ENCODE measurements at regions not wholly inside any gene's neighbourhood (a gene's known extent, or its start where the extent isn't known, plus 50 kb on each side); places are given as distances from the start of the nearest gene placed in this dataset.
A peak's percentile ranks its signal among the peaks of the same experiment; 100 is the strongest.

DNA sequence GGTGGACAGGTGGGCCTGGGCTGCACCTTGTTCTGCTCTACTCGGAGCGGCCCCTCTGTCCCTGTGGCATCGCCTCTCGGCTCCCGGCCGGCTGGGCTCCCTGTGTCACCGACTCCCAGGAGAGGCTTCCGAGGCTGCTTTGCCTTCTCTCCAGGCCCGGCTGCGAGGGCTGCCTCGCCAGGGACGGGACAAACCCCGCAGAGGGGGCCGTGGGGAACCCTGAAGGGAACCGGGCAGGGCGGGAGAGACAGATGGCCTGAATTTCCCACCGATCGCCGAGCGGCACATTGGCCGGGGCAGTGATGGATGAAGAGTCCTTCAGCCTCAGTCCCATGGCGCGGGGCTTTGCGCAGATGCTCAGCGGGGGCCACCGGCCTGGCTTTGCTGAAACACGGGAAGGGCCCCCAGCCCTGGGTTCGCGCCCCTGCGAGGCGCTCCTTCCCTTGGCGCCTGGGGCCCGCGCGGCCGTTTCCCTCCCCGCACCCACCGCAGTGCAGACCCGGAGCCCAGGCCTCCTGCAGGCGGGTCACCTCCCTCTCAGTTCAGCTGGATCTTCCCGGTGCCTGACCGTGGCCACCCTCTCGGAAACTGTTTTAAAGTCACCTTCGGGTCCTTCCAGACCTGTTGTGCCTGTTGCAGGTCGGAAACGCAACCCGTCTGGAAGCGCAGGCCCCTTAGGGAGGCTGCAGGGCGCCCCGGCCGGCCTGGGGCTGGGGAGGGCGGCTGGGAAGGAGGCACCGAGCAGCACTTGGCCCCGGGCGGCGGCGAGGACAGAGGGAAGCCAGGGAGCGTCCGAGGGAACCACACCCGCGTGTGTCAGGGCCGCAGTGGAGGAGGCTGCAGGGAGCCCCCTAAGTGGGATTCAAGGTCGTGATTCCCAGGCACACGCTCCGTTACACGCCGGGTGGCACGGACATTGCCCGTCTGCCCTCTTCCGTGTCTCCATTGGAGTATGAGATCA lies 341.9 kb upstream of the SALL3 start:
- intact Hi-C loops (cut with DNase I), result no loop called here
- DNase-seq, result no peak
- no peaks in the 10 kb centered on the region for H3K27me3 ChIP-seq
- H3K4me1 ChIP-seq, result peaks cover 0 to 9% of the 10 kb centered on the region in 2 donors
- H3K4me3 ChIP-seq, result no peak overlapping the region
- no peaks in the 10 kb centered on the region for H3K36me3 ChIP-seq
- H3K27ac ChIP-seq, result no peak overlapping the region
- no peak for ATAC-seq
- H3K9me3 ChIP-seq, result peaks cover 0 to 4% of the 10 kb centered on the region in 2 donors
- TF ChIP-seq, protein P1, sequence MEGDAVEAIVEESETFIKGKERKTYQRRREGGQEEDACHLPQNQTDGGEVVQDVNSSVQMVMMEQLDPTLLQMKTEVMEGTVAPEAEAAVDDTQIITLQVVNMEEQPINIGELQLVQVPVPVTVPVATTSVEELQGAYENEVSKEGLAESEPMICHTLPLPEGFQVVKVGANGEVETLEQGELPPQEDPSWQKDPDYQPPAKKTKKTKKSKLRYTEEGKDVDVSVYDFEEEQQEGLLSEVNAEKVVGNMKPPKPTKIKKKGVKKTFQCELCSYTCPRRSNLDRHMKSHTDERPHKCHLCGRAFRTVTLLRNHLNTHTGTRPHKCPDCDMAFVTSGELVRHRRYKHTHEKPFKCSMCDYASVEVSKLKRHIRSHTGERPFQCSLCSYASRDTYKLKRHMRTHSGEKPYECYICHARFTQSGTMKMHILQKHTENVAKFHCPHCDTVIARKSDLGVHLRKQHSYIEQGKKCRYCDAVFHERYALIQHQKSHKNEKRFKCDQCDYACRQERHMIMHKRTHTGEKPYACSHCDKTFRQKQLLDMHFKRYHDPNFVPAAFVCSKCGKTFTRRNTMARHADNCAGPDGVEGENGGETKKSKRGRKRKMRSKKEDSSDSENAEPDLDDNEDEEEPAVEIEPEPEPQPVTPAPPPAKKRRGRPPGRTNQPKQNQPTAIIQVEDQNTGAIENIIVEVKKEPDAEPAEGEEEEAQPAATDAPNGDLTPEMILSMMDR (IDR thresholded peaks at IDR 0.05), result no peak

DNA sequence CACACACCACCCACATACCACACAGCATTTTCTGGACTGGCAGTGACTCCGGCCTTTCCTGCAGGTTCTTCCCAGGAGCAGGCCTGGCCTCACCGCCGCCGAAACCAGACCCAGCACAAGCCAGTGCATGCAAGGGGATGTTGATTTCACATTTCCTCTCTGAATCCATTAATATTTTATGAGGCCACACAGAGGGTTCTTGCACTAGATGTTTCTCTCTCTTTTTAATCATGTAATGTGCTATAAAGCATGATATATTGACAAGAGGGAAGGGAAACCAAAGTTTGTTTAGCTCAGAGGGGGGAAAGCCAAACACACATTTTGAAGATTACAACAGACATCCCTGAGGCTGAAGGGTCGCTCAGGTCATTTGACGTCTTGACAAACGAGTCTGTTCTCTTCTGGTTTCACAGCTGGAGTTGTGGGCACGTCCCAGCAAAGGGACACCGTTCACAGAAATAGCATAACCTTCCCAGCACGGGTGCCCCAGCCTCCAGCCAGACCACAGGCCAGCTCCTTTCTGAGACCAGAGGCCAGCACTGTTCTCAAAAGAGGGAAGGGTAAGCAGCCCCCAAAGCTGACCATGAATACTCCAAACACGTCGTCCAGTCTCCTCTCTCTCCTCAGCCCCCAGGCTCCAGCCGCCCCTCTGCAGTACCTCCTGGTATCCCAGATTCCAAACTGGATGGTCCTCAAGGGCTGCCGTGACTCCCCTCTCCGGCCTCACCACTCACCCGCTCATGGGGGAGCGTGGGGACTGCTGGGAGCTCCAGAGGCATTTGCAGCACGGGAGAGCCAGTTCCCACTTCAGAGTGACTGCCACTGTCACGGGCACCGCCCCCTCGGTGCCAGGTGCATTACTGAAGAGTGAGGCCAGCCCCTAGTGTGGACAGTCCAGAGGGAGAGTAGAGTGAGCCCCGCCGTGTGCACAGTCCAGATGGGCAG lies 340.3 kb upstream of the SALL3 start:
- H3K27ac ChIP-seq, result no peak overlapping the region
- peaks cover 0 to 4% of the 10 kb centered on the region in 2 donors for H3K9me3 ChIP-seq
- H3K36me3 ChIP-seq, result no peaks in the 10 kb centered on the region
- DNase-seq (no peak), ATAC-seq (no peak)
- H3K4me1 ChIP-seq, result peaks cover 4 to 12% of the 10 kb centered on the region in 2 donors
- intact Hi-C loops (cut with DNase I), result no loop called here
- no peaks in the 10 kb centered on the region for H3K27me3 ChIP-seq
- no peak overlapping the region for H3K4me3 ChIP-seq
- TF ChIP-seq, protein P1 (IDR thresholded peaks at IDR 0.05), result no peak

DNA sequence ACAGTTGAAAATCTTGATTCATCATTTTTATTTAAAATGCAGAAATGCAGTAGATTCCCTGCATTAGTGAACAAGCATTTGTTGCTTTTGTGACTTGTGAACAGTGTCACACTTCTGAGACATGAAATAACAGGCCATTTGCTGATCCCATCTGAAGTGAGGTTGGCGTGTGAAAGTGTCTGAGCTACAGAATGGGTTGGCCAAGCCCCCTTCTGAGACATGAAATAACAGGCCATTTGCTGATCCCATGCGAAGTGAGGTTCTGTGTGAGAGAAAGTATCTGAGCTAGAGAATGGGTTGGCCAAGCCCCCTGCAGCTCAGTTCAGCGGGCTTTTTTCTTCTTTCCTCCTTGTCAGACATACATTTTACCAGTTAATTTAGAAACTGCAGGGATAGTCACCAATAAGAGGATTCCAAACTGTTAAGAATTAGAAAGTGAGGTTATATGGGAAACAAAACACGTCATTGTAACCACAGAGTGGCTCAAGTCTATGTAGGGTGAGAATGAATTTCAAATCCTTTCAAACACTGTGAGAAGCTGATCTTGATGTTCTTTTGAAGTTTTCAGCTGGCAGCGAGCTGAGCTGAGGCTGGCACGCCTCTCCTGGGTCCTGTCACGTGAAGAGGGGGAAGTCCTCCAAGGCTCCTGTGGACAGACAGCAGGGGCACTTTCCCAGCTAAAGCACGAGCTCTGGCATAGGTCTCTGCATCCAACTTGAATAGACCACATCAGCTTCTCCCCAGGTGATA lies 339.2 kb upstream of the SALL3 start:
- TF ChIP-seq, protein P1 (IDR thresholded peaks at IDR 0.05), result no peak
- Histone ChIP-seq H3K9me3 (peaks cover 0 to 4% of the 10 kb centered on the region in 2 donors), H3K27me3 (no peaks in the 10 kb centered on the region), H3K4me3 (no peak overlapping the region), H3K4me1 (peaks cover 4 to 12% of the 10 kb centered on the region in 2 donors), H3K27ac (no peak overlapping the region), H3K36me3 (no peaks in the 10 kb centered on the region)
- peak; percentile 27 for ATAC-seq
- DNase-seq, result no peak
- intact Hi-C loops (cut with DNase I), result no loop called here

DNA sequence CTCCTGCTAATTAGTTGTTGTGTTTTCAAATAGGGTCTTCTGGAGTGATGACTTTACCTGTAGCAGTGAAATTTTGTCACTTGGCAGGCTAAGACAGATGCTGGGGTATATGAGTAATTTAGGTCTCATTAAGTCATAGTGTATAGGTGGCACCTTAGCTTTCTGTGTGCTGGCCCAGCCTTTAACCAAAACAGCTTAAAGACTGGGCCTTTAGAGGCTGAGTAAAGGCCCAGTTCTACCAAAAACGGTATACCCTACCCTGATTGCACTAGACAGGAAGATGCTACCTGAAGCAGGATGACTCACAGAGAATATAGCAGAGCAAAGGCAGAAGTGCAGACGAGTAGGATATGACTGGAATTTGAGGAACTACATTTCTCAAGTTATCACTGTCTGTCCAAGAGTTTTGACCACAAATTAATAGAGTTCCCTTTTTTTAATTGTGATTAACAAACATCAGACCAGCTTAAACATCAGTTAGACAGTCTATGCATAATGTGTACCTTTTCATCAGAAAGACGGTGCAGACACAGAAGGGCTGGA lies 337.9 kb upstream of the SALL3 start:
- H3K27me3 ChIP-seq, result no peaks in the 10 kb centered on the region
- no peak overlapping the region for H3K4me3 ChIP-seq
- H3K36me3 ChIP-seq, result no peaks in the 10 kb centered on the region
- peaks cover 4 to 12% of the 10 kb centered on the region in 2 donors for H3K4me1 ChIP-seq
- TF ChIP-seq, protein P1 (IDR thresholded peaks at IDR 0.05), result no peak
- intact Hi-C loops (cut with DNase I), result no loop called here
- ATAC-seq (no peak), DNase-seq (no peak)
- H3K9me3 ChIP-seq, result peaks cover 0 to 4% of the 10 kb centered on the region in 2 donors
- H3K27ac ChIP-seq, result no peak overlapping the region

Measured in left lung (tissue), 4 donors.